PC-3 (cell line): ENCODE measurements at regions not wholly inside any gene's neighbourhood (a gene's known extent, or its start where the extent isn't known, plus 50 kb on each side); places are given as distances from the start of the nearest gene placed in this dataset.

Experiments used
- CTCF ChIP-seq: fragments of 300-600 bp; sonication (generic); conservative IDR thresholded peaks from 2 replicates; pipeline ENCODE4 v1.5.1; 2017; ENCODE audit warnings: antibody characterized with exemption, low read depth, mild to moderate bottlenecking, low read length
- EZH2 ChIP-seq: fragments of 300-600 bp; sonication (generic); IDR thresholded peaks from one replicate; pipeline ENCODE4 v1.6.1; 2017; ENCODE audit warnings: antibody characterized with exemption, mild to moderate bottlenecking, low read length; ENCODE audit not compliant: unreplicated experiment

GRCh38 chr11:23364076-23364475, 503.8 kb upstream of the CCDC179 start:
- TF ChIP-seq CTCF = no peak
- no peak for TF ChIP-seq EZH2
